HG03469 (cell line): ENCODE measurements at regions not wholly inside any gene's neighbourhood (a gene's known extent, or its start where the extent isn't known, plus 50 kb on each side); places are given as distances from the start of the nearest gene placed in this dataset.
"Not testable (repeated sequence)": the region's sequence is repeated elsewhere in the genome, so short reads cannot be mapped to it uniquely, and the experiment has no call there.

ENCODE experiments used
- ATAC-seq: cut with Tn5 transposase; IDR thresholded peaks from one replicate; pipeline ENCODE4 v1.9.1; 2021; ENCODE audit warnings: mild to moderate bottlenecking, moderate library complexity, moderate number of reproducible peaks; ENCODE audit not compliant: unreplicated experiment

DNA sequence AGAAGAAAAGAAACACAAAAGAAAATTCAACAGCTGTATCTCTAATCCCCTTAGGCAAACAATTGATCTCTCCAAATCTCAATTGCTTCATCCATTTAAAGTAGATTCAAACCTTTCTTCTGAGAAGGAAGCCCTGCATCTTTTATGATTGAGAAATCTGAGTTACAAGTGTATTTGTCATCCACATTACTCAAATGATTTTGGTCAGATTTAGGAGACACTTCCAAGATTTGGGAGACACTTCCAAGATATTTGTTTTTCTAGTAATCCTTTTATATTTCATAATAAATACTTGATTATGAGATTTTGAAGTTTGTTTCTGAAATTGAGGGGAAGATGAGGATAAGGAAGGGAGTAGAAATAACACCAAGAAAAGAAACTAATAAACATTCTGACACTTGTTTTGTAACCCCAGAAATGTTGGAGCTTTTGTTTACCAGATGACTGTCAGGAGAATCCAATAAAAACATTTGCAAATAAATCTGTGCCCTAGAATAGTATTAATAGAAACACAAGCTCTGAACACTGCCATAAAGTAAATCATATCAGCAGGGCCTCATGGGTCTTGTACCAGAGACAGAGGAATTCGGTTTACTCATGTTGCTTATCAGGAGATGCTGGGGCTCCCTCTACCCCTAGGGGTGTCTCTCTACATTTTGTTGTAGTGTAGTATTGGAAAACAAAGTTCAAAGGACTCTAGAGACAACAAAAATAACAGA is 314.3 kb upstream of the NT5E start:
- no peak for ATAC-seq

DNA sequence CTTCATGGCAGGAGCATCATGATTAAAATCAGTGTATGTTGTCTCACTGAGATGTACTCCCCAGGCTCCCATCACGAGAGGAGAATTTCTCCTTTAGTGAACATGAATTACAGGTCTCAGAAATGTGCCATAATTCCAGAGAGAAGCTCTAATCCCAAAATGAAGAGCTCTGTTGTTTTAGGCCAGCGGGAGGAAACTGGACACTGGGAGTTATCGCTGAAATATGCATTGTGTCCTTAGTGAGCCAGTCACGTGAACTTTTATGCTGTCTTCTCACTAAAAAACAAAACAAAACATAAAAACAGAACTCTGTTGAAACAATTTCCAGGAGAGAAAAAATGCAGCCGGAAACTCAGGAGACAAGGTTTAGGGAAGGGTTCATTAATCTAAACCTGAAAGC is 315.7 kb upstream of the NT5E start:
- ATAC-seq = no peak

DNA sequence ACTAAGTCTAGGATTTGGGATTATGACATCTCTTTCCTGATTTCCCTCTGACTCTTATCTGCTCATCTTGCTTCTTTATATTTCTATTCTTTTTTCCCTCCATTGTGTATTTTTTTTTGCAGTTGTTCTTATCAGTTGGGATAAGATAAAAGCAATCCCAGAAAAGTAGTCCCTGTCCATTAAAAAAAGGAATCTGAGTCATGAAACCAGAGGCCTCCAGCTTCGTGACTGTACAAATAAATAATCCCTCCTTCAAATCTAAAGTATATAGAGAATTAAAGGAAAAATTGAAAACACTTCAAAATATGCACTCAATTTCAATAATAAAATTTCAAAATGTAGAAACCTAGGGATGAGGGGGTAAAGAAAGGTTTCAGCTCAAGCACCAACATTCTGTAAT is 317.8 kb upstream of the NT5E start:
- ATAC-seq = no peak

DNA sequence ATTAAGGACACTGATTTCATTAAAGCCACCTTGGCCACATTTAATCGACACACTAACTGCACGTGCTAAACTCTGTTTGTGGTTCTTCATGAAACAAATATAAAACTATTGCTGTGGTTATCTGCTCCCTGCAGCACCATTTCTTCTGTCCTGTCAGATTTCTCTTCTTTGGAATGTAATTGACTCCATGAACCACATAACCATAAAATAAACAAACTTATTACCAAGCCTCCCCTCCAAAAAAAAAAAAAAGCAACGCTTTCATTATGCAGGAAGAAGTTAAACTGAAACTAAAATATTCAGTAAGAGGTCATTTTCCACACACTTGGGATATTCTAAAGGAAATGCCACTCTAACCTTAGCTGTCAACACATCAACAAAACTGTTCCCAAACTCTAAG is 319.1 kb upstream of the NT5E start:
- ATAC-seq = no peak

DNA sequence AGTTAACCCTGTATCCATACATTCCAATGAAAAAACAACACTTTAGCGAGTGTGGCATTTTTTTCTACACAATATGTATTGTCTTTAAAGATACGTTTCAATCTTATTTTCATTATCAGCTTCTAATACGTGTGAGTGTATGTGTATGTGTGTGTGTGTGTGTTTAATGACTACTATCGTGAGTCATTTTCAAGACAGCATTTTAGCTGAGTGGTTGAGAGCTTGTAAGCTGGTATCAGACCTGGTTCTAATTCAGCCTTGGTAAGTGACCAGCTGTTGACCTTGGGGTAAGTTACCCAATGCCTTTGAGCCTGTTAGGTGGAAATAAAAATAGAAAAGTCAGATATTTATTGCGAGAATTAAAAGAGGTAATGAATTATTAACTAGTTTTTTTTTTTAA is 320.0 kb upstream of the NT5E start:
- ATAC-seq = no peak

DNA sequence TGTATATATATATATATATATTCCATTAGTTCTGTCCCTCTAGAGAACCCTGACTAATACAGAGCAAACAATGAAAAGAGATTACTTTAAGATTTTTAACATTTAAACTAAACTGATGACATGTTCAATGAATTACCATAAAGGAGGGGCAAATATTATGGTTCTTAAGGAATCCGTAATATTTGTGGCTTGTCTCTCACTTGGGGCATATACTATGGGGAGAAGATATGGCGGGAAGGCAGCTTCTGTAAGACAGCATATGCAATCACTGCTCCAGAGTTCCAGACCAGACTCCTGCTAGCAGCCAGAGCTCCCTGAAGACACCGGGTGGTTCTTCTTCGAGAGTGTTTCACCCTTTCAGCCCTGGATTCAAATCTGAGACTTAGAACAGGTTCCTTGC is 321.1 kb upstream of the NT5E start:
- ATAC-seq = no peak

DNA sequence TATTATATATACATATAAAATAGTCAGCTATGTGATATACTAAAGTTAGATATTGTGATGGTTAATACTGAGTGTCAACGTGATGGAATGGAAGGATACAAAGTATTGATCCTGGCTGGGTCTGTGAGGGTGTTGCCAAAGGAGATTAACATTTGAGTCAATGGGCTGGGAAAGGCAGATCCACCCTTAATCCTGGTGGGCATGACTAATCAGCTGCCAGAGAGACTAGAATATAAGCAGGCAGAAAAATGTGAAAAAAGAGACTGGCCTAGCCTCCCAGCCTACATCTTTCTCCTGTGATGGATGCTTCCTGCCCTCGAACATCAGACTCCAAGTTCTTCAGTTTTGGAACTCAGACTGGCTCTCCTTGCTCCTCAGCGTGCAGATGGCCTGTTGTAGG is 321.6 kb upstream of the NT5E start:
- not testable (repeated sequence) for ATAC-seq

DNA sequence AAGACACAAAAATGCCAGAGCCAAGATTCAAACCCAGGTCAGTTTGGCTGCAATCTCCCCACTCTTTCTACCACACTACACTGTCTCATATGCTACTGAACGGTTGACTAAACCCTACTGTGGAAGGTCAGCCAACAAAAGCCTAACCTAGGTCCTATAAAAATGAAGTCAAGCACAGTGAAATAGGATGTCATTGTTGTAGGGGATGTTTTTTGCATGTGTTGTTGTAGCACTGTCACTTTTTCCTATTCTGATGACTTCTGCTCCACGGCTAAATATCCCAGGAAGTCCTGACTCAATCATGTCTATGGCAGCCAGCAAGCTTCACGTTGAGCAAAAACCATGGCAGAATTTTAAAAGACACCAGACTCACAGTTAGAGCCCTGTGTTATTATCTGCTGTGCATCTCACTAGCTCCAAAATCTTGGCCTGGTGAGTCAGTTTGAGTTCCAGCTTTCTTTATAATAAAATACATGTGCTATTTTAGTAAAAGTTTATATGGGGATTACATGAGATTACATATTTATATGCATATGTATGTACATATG is 322.1 kb upstream of the NT5E start:
- ATAC-seq = no peak

DNA sequence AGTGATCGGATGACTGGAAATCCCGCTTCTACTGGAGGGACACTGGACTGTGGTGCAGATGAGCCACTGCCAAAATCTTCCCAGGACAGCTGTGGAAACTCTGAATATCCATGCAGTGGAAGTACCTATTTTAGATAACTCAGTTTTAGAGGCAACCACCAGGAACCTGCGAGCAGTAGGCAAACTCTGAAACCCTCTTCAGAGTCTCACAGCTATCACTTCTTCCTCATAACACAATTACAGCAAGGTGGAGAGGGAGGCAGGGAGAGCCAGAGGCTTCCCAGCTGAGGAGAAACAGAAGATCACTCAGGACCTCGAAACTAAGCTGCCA is 322.8 kb upstream of the NT5E start:
- ATAC-seq = no peak

DNA sequence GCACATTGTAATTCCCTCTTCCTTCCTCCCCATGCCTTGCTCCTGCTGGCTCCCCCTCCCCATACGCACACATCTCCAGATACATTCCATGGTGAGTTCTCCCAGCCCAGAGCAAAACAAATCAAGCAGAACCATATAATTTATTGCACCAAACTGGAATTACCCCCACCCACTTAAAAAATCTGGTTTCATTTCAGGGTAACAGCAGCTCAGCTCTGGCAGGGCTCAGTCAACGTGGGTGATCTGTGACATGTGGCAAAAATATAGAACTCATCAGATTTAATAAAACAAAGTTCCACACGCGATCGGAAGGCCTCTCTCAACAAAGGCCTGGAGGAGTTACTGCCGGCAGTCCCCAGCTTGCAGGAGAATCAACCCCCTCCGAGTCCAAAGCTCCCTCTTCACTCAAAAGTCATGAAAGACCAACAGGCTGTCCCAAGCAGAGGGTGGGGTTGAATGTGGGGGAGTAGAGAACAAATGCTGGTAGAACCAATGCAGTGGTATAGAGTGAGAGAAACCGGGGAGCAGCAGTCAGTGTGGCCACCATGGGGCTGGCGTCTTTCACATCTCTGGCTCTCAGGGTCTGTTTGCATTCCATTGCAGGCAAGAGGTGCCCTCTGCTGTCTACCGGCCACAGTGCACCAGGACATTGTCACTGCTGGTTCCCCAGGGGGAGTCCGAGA is 323.3 kb upstream of the NT5E start:
- ATAC-seq = peak; percentile 85

DNA sequence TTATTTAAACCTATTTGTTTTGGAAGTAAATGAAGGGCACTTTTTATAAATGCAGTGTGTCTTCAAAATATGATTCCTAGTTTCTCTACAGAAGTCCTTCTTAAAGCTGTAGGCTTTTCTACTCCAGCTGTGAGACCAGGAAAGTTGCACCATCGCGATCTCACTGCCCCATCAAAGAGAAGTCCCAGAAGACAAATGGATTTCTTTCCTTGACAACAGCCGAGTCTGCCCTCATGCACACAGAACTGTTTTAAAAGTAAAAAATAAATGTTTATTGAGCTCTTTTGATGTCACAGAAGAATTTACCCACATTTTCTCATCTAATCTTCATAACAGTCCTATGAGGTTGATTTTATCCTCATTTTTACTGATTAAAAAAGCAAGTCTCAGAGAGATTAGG is 324.4 kb upstream of the NT5E start:
- no peak for ATAC-seq

DNA sequence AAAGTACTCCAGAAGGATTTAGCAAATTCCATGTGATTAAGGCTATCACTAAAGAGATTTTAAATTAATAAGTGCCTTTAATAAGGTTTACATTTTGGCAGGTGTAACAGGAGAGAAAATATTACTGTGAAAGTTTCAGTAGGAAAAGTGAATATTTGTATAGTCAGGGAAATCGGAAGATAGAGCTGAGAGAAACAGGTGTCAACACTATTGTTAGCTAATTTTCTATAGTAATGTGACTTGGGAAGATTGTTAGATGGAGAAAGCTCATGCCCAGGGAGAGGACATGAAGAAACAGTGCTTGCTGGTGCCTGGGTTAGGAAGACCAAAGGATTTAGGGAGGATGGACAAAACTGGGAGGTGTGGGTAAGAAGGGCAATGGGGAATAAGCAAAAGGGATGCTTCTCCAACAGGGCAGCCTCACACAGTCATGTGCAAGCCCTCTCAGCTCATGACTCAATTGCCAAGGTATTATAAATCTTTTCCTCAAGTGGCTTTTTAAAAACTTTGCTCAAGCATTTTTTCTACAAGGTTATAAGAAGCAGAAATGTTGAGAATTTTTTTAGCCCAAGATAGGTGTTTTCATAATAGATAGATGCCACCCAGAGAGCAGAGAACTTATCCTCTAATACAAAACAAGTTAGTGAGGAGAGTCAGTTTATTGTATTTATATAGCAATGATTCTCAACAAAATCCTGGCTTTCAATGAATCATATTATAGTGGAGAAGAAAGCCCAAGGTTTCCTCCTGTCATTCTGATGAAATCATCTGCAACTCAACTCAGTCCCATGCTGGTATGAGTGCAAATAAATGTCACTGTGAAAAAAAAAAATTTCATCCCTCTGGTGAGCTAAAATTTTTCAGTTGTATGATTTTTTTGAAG is 325.2 kb upstream of the NT5E start:
- ATAC-seq = no peak

DNA sequence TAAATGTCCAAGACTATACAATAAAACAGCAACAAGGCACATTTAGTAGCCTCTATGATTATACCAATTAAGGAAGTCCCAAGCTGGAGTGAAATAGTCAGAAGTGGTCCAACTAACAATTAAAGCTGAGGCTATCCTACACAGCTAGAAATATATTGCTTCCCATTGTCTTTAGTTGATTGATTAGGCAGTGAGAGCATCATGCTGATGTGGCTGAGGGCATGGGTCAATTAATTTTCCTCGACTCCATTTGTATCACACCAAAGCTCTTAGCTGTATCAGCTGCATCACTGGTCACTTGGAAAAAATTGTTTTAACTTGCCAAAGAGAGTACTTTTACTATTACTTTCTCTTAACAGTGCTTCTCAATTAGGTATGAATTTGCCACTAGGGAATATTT is 328.7 kb upstream of the NT5E start:
- no peak for ATAC-seq

DNA sequence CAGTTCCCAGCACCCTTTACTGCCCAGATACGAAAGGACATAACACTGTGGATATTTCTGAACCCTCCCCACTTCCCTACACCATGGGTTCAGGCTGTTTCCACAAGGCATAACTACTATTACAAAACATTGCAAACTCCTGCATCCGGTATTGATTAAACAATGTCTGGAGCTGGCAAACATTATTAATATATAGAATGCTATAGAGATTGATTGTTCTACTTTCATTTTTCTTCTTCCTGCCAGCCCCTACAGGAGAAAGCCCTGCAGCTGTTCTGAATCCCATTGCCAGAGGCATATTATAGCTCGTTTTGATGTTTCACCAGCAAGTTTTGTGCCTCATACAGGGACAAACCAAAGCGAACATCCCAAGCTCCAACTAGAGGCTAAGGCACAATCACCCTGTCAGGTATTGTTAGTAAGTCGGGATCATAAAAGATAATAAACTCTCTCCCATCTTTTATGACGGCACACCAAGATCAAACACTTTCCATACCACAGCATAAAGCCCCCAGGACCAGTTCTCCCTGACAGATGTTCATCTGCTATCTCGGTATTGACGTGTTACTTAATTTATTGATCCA is 331.1 kb upstream of the NT5E start:
- ATAC-seq = no peak

DNA sequence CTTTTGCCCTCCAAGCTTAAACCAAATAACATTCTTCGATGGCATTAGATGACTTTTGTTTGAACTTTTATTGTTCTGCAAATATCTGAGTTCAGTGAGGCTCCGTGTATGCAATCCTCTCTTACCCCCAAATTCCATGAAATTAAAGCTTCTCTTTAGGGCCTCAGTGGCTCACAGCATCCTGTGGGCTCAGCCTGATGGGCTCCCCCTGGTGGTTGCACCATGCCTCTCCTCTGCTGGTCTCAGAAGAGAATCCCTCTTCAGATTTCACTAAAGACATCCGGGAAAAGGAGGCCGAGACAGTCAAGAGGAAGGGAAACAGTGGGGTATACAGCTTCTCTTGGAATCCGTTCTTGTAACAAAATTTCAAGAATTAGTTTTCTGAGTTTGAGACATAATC is 331.6 kb upstream of the NT5E start:
- ATAC-seq = no peak

DNA sequence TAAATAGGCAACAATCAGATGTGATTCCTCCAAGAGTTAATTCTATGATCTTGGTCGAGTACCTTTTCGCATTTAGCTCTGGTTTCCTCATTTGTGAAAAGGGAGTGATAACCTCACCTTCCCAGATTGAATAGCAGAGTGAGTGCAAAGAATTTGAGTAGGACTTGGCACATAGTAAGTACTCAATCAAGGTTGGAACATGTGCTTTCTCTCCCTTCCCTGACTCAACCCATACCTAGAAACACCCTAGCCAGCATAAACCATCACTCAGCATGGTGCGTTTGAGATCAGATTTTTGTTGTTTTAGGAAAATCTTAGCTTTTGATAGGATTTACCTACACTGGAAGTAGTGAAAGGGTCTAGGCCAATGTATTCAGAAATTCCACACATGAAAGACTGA is 333.4 kb upstream of the NT5E start:
- ATAC-seq = no peak

DNA sequence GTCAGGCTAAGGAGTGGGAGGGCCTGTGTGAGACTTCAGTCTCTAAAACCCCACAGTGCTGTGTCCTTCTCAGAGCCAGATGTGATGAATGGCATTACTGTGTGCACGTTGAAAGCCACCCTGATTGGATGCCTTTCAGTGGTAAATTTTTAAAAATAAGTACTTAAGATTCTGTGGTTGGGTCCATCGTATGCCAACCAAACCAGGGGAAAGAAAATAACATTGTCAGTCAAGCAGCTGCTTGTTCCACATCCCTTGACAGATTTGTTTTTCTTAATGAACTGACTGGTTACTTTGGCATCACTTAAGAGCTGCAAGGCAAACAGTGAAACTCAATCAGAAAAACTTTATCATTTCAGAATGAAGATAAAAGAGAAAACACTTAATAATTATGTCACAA is 334.0 kb upstream of the NT5E start:
- no peak for ATAC-seq

DNA sequence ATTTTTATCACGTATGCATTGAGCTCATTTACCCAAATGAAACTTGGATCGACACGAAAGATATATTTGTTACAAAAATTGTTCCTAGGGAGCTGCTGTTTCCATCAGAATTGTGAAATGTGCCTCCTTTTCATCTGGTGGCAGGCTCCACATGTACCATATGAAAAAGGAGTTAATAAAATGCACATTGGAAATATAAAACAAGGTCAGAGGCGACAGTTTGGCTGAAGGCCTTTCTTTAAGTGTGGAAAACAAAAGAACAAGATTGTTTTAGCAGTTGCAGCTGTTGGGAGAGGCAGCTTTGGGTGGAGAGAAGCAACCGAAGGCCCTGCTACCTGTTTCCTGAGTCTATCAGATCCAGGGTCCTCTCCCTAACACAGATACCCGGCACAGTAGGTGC is 334.5 kb upstream of the NT5E start:
- ATAC-seq = no peak

DNA sequence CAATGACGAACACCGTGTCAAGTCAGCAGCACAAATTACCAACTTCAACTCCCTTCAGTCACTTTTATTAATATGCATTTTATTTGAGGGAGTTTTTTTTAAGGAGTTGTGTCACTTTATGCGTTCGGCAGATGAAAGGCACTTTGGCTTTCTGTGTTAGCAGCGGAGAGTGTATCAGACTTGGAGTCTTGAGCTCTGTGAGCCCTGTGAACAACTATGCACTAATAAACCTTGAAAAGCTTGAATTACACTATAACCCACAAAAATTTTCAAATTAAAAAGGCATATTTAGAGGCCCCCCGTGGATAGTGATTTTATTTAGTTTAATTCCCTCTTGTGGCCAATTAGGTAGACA is 335.3 kb upstream of the NT5E start:
- no peak for ATAC-seq

DNA sequence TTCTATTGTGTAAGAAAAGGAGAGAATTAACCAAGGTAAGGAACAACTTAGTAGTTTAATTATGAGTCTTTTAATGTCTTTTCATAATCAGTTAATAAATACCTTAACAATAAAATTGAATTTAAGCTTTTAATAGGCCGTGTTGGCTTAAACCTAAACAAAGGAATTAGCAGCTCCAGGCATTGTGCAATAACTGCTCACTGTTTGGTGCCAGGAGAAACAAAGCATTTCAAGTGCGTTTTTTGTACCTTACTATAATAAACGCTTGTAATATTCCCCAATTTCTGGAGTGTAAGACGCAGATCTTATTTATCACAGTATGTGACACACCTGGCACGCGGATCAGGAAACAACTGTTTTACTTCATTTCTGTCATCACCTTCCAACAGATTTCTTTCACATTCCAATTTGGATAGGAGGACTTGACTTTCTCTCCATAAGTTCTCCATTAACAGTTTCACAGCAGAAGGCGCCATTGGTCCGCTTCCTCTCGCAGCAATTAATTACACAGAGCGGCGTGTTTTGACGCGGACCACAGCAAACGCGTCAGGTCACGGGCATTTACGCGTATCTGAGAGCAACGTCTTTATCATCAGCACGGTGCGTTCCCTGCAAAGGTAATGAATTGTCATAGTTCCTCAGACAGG is 335.8 kb upstream of the NT5E start:
- ATAC-seq = no peak

DNA sequence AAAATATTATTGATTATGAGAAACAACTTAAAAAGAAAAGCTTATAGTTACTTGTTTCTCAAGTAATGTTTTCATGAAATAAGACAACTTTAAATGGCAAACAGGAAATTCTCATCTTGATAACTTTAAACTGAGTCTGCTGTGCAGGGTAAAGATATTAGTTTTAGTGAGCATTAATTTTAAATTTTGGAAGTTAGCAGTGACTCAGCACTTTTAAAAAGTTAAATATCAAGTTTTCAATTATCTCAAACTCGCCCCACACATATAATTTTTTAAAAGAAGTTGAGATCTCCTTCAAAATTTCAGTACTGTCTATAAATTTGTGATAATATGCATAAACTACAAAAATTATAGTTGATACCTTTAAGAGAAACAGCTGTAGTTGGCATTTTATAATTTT is 337.3 kb upstream of the NT5E start:
- ATAC-seq = no peak
